PC-9 (cell line): ENCODE measurements at regions not wholly inside any gene's neighbourhood (a gene's known extent, or its start where the extent isn't known, plus 50 kb on each side); places are given as distances from the start of the nearest gene placed in this dataset.

ENCODE experiments used
- CTCF ChIP-seq: fragments of 200-600 bp; sonication (generic); conservative IDR thresholded peaks from 2 replicates; pipeline ENCODE4 v1.6.1; 2017; ENCODE audit warnings: mixed run types, antibody characterized with exemption, mild to moderate bottlenecking, moderate library complexity
- EZH2 ChIP-seq: fragments of 200-600 bp; sonication (generic); IDR thresholded peaks from 2 replicates; pipeline ENCODE4 v1.8.0; 2017; ENCODE audit warnings: antibody characterized with exemption, low read depth

GRCh38 chr10:121317374-121317773 lies 280.9 kb downstream of the FGFR2 start:
- TF ChIP-seq CTCF (no peak), EZH2 (no peak)
